ENCODE measurements at regions not wholly inside any gene's neighbourhood (a gene's known extent, or its start where the extent isn't known, plus 50 kb on each side); places are given as distances from the start of the nearest gene placed in this dataset.
A peak's percentile ranks its signal among the peaks of the same experiment; 100 is the strongest.

GRCh38 chr2:136236019-136236418 lies 118.1 kb upstream of the CXCR4 start:
- no peak for DNase-seq

GRCh38 chr2:136235546-136235945 lies 117.6 kb upstream of the CXCR4 start:
- no peak for DNase-seq

- no peak for DNase-seq
Measured at GRCh38 chr2:136234261-136234660, 116.3 kb upstream of the CXCR4 start.

GRCh38 chr2:136233298-136233697 lies 115.3 kb upstream of the CXCR4 start:
- DNase-seq, result no peak

- no peak for DNase-seq
Measured at GRCh38 chr2:136232456-136233172, 114.7 kb upstream of the CXCR4 start.

GRCh38 chr2:136230464-136230863 lies 112.5 kb upstream of the CXCR4 start:
- no peak for DNase-seq

GRCh38 chr2:136226903-136227302 lies 109.0 kb upstream of the CXCR4 start:
- DNase-seq, result no peak

GRCh38 chr2:136225950-136226835 lies 108.2 kb upstream of the CXCR4 start:
- no peak for DNase-seq

GRCh38 chr2:136223274-136223673 lies 105.3 kb upstream of the CXCR4 start:
- no peak for DNase-seq

GRCh38 chr2:136222862-136223261 lies 104.9 kb upstream of the CXCR4 start:
- DNase-seq, result no peak

- no peak for DNase-seq
Measured at GRCh38 chr2:136221026-136221425, 103.1 kb upstream of the CXCR4 start.

- DNase-seq, result no peak
Measured at GRCh38 chr2:136219963-136220362, 102.0 kb upstream of the CXCR4 start.

- DNase-seq, result no peak
Measured at GRCh38 chr2:136219341-136219740, 101.4 kb upstream of the CXCR4 start.

- DNase-seq, result no peak
Measured at GRCh38 chr2:136217996-136218395, 100.0 kb upstream of the CXCR4 start.

- no peak for DNase-seq
Measured at GRCh38 chr2:136215908-136216472, 98.0 kb upstream of the CXCR4 start.

- DNase-seq, result no peak
Measured at GRCh38 chr2:136215449-136215848, 97.5 kb upstream of the CXCR4 start.

GRCh38 chr2:136214307-136215200 lies 96.6 kb upstream of the CXCR4 start:
- DNase-seq, result no peak

- DNase-seq, result no peak
Measured at GRCh38 chr2:136213836-136214235, 95.9 kb upstream of the CXCR4 start.

- DNase-seq, result peak in 3 of 5 donors; percentile 14 to 22 (median 16)
Measured at GRCh38 chr2:136212426-136213378, 94.8 kb upstream of the CXCR4 start.

GRCh38 chr2:136211701-136212100 lies 93.8 kb upstream of the CXCR4 start:
- no peak for DNase-seq

- DNase-seq, result no peak
Measured at GRCh38 chr2:136210822-136211221, 92.9 kb upstream of the CXCR4 start.

GRCh38 chr2:136210455-136210805 lies 92.5 kb upstream of the CXCR4 start:
- no peak for DNase-seq
